Globus pallidus (tissue), 1 donor: ENCODE measurements at regions not wholly inside any gene's neighbourhood (a gene's known extent, or its start where the extent isn't known, plus 50 kb on each side); places are given as distances from the start of the nearest gene placed in this dataset.
"Not testable (repeated sequence)": the region's sequence is repeated elsewhere in the genome, so short reads cannot be mapped to it uniquely, and the experiment has no call there.

Source experiments
- DNase-seq: peaks from one replicate; pipeline ENCODE4 v3.0.0-alpha.2; 2015; ENCODE audit warnings: low spot score

- DNase-seq, result no peak
Measured at GRCh38 chr9:86997156-86997555, 49.9 kb upstream of the GAS1 start.

- DNase-seq, result no peak
Measured at GRCh38 chr9:86997951-86998350, 50.6 kb upstream of the GAS1 start.

DNA sequence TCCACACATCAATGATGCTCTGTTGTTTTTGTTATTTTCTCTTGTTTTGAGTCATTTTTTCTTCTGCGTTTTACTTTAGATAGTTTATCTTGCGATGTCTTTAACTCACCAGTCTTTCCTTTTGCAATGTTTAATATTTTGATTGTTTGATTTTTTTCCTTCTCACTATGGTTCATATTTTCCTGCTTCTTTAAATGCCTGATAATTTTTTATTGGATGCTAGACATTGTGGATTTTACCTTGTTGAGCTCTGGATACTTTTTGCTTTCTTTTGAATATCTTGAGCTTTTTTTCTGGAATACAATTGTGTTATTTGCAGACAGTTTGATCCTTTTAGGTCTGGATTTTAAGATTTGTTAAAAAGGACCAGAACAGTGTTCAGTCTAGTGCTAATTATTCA lies 55.2 kb upstream of the GAS1 start:
- no peak for DNase-seq

DNA sequence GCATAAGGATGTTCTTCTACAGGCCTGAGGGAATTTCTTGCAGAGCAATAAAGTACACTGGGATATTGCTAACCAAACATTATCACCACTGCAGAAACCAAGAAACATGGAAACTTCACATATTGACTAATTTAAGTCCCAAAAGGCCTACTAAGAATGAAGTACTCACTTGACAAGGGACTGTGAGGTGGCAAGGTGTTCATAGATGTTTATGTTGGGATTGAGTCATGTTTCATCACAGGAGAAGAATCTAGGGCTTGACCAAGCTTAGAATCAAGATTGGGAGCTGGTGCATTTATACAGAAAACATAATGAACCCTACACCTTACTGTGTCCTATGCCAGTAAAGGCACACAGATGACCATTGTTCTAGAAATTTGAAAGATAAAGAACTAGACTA lies 56.7 kb upstream of the GAS1 start:
- DNase-seq, result no peak

DNA sequence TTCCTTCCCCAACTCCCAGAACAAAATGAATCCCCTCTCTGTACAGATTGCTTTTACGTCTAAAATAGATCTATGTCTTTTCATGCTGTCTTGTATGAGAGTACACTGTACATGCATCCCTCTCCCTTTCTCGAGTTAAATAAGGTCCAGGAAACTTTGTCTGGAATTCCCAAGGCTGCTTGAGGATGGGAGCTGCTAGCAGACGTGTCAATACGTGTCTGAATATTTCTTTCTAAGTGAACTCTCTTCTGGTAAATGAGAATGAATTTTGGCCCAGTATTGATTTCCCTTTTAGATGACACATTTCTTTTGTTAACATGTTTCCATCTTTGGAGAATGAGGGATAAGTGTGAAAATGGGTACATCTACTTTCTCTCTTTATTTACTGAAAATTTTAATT lies 59.6 kb upstream of the GAS1 start:
- no peak for DNase-seq

GRCh38 chr9:87007711-87008366 lies 60.5 kb upstream of the GAS1 start:
- peak; percentile 84 for DNase-seq

DNA sequence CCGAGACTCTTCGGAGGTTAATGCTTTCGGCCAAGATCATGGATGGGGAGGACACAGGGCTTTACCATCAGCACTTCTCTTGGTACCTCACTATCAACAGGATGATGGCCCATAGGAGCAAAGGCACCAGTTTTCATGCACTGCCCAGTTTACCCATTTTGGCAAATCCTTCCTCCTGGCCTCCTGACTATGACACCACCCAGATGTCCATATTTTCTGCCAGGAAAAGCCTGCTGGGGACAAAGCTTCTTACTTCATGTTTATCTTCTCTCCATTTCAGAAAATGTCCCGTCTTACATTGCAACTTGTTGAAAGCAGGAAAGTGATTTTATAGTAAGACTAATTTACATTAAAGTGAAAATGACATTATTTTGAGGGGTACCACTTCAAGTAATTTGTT lies 61.4 kb upstream of the GAS1 start:
- no peak for DNase-seq

DNA sequence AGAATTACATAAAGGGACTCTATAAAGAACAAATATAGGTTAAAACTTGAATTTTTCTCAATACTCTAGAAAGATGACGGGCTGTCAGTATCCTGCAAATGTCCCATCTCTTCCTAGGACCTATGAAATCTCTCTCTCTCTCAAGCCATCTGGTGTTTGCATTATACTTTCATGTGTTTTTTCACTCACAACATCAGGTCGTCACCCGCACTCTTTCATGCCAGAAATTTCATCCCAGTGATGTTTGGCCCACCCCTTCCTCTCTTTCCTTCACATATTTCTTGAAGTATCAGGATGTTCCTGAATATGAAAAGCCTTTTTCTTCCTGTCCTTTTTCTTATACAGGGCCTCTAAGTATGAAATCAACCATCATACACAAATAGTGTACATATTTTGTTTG lies 63.3 kb upstream of the GAS1 start:
- no peak for DNase-seq

DNA sequence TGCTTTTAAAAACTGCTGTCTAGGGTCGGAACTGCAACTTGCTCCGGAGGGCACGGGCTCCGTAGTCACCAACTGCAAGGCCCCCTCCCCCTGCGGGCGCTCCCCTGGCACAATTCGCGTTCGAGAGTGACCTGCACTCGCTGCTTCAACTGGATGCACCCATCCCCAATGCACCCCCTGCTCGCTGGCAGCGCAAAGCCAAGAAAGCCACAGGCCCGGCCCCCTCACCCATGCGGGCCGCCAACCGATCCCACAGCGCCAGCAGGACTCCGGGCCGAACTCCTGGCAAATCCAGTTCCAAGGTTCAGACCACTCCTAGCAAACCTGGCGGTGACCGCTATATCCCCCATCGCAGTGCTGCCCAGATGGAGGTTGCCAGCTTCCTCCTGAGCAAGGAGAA lies 64.2 kb upstream of the GAS1 start:
- no peak for DNase-seq

DNA sequence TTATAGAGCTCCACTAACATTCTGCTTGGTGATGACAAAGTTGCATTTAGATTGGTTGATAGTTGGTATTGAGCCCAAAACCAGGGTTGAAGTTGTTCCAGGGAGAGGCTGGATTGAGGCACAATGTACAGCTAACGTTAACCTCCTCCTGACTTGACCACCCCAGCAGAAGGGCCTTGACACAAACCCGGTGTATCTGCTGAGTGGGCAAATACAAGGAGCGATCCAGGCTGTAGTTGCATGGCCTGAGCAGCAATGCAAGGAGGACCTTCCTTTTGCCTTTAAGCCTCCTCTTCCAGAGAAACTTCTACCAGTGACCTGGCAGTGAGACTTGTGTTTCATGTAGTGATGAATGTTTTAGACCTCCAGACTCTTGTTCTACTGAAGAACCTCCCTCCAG lies 66.2 kb upstream of the GAS1 start:
- no peak for DNase-seq

DNA sequence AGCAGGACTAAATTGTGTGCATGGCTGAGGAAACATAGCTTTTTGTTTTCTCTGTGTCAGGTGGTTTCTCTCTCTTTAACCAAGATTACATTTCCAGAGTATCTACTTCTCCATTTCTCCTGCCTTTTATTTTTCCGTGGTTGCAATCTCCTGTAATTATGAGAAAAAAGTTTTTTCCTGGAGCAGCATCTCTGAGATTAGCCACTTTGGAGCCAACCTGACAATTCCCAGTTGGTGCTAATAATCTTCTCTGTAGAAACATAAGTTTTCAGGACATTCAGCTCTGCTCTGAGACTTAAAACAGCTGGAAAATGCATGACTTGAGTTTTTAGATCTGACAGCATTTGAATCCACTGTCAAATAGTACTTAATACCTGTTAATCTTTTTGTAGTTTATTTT lies 67.1 kb upstream of the GAS1 start:
- DNase-seq, result no peak

- no peak for DNase-seq
Measured at GRCh38 chr9:87016681-87017080, 69.4 kb upstream of the GAS1 start.

DNA sequence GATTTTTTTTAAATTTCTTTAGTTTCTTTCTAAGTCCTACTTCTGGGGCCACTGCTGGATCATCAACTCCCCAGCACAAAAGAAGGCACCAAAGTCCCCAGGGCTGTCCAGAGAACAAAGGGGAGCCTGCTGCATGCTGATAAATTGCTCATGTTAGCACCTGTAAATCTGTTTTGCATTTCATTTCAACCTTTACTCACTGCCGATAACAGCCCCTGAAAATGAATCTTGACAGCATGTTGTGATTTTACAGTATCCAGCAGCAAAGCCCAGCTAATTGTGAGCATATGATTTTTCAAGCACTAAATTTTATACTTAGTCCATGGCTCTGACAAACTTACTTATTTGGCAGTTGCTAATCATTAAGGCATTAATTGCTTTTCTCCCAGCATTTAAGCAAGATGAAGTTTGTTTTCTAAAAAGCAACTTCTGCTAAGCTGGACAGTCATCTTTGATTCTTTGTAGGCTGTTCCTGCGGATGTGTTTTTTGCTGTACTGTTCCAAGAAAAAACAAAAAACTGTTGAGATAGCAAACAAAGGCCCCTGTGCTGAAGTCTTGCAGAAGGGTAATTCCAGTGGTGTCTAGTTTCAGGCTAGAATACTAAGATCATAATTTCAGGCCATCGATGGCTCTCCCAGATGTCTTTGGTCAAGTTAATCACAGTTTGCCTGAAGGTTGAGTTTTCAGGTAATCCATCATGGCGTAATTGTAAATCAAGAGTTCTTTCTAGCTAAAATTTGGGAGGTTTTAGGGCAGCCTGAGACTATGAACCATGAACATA lies 73.1 kb upstream of the GAS1 start:
- DNase-seq, result peak; percentile 40

- no peak for DNase-seq
Measured at GRCh38 chr9:87022178-87022577, 74.9 kb upstream of the GAS1 start.

DNA sequence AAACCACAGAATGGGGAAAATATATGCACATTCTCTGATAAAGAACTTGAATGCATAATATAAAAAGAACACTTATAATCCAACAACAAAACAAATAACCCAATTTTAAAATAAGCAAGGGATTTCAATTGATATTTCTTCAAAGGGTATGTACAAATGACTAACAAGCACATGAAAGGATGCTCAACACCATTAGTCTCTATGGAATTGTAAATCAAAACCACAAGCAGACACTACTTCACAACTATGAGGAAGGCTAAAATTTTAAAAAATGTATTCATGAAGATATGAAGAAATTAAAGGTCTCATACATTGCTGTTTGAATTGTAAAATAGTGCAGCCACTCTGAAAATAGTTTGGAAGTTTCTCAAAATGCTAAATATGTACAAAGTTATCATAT lies 78.9 kb upstream of the GAS1 start:
- no peak for DNase-seq

GRCh38 chr9:87028836-87029235 lies 81.5 kb upstream of the GAS1 start:
- not testable (repeated sequence) for DNase-seq

GRCh38 chr9:87029905-87030304 lies 82.6 kb upstream of the GAS1 start:
- DNase-seq, result no peak

DNA sequence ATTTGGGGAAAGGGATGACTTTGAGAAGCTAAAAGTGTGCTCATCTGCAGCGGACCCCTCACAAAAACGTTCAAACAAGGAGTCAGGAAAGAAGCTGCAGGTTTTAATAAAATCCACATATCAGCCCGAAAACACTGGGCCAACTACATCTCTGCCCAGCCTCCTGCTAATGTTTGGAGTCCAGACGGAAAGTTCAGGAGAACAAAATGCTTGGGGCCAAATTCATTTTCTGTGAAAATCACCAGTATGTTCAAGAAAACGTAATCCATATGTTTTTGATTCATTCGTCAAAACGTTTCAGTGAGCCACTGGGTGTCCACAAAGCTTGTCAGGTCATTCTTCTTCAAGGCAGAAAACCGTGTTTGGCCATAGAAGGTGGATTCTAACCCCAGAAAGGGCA lies 87.5 kb upstream of the GAS1 start:
- DNase-seq, result no peak

DNA sequence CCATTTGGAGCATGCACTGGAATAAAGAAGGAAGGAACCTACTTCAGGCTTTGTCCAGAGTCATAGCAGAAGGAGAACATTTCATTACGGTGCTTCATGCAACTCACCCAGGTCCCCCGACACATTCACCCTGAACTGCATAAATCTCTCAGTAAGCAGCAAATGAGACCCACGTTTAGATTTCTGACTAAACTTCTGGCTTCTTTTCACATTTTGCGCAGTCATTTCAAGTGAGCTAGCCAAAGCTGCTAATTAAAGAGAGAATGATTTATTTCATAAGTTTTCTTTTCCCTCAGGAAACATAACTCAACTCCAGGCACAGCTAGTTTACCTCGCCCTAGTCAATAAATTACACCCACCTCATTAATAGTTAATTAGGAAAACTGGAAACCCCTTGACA lies 88.6 kb upstream of the GAS1 start:
- no peak for DNase-seq

GRCh38 chr9:87036506-87036905 lies 89.2 kb upstream of the GAS1 start:
- DNase-seq, result no peak

DNA sequence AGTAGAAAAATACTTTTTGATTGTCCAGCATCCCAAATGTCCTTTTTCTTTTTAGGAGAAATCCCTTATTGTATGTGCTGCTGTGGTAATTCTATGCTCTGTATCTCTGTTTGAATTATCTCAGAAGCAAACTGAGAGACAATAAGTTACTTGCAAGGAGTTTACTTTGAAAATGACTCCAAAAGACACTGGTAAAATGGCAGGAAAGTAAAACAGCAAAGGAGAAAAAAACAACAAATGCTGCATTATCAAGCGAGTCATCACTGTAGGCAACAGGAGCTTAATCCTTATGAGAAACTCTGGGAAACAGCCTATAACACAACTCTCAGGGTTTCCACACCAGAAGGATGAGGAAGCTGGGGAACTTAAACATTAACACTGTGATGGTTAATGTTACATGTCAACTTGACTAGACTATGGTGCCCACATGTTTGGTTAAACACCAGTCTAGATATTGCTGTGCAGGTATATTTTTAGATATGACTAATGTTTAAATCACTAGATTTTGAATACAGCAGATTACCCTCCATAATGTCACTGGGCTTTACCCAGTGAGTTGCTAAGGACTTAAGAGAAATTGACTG lies 92.6 kb upstream of the GAS1 start:
- DNase-seq, result no peak

DNA sequence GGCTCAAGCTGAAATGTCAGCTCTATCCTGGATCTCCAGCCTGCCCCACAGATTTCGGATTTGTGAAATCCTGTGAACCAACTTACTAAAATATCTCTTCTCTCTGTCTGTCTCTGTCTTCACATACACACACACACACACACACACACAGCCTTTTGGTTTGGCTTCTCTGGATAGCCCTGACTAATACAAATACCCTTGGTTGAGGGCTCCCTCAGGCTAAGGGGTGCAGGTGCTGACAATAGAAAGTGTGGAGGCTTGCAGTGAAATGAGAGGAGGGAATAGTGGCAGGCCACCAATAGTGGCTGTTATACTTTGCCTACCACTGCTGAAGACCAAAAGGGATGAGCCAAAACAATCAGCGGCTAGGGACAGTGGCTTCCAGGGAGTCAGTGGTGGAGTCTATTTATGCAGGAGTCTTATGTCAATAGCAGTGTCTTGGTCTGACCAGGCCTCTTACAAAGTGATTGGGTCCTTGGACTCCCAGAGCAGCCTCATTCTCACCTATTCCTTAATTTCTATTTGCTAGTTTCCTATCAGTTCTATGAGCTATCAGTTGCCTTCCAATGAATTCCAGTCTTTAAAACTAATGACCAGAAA lies 93.2 kb upstream of the GAS1 start:
- no peak for DNase-seq

- not testable (repeated sequence) for DNase-seq
Measured at GRCh38 chr9:87041553-87042235, 94.4 kb upstream of the GAS1 start.
